NCI-H69 (cell line): ENCODE measurements at regions not wholly inside any gene's neighbourhood (a gene's known extent, or its start where the extent isn't known, plus 50 kb on each side); places are given as distances from the start of the nearest gene placed in this dataset.

Experiments used
- DNase-seq: peaks from one replicate; lab custom pipeline; 2025; lab: John Stamatoyannopoulos, UW

- DNase-seq = no peak
Measured at GRCh38 chr18:61159246-61159645, 174.0 kb upstream of the CDH20 start.

- DNase-seq = no peak
Measured at GRCh38 chr18:61164321-61164720, 168.9 kb upstream of the CDH20 start.

- no peak for DNase-seq
Measured at GRCh38 chr18:61167902-61168301, 165.3 kb upstream of the CDH20 start.

DNA sequence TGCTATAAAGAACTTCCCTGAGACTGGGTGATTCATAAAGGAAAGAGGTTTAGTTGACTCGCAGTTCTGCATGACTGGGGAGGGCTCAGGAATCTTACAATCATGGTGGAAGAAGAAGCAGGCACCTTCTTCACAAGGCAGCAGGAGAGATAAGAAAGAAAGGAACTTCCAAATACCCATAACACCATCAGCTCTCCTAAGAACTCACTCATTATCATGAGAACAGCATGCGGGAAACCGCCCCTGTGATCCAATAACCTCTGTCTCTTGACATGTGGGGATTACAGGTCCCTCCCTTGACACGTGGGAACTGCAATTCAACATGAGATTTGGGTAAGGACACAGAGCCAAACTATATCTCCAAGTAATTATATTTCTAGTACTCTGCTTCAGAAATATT, 163.8 kb upstream of the CDH20 start:
- DNase-seq = no peak

- DNase-seq = no peak
Measured at GRCh38 chr18:61172624-61173023, 160.6 kb upstream of the CDH20 start.

DNA sequence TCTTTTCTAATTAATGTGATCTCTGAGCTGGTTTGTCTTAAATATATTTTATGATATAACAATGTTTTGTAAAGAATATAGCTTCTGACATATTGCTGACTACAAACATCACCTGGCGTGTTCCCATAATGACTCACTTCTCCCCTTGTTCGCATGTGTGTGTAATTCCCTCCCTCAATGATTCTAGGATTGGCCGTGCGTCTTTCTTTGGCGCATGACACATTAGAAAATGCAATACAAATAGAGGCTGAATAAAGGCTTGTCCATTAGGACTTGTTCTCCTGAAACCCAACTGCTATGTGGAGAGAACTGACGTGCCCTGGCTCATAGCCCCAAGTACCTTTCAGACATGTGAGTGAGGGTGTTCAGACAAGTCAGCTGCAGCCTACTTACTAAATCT, 159.7 kb upstream of the CDH20 start:
- DNase-seq = no peak

DNA sequence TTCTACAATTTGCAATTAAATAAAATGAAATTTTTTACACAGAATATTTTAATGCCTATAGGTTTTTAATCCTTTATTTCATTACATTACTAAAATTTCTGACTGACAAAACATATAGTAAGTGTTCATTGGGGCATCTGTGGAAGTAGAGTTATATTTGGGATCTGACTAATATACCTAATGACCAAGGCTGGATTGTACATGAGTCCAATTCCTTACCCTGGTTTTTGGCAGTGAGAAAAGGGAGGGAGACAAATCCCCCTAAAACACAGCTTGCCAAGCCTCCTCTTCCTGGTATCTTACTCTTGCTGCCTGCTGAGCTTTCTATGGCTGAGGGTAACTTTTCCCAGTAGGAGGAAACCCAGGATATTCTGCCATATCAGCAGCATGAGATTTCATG, 149.4 kb upstream of the CDH20 start:
- peak; percentile 24 for DNase-seq

GRCh38 chr18:61187971-61188370, 145.3 kb upstream of the CDH20 start:
- DNase-seq = no peak

DNA sequence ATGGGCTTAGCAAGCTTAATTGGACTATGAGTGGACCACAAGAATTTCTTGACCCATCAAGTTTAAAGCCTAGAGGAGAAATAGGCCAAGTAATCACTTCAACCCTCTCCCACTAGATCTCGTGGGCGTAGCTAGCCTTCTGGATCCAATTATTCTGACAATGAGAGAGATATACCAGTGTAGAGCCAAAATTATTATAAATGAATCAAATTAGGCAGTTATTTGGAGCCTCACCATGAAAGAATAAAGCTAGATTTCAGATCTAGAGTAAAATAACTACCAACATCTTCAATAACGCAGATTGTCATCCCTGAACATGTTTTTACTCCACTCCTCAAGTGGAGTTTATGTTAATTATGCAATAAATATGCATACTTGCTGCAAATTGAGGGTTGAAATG, 143.9 kb upstream of the CDH20 start:
- DNase-seq = no peak

DNA sequence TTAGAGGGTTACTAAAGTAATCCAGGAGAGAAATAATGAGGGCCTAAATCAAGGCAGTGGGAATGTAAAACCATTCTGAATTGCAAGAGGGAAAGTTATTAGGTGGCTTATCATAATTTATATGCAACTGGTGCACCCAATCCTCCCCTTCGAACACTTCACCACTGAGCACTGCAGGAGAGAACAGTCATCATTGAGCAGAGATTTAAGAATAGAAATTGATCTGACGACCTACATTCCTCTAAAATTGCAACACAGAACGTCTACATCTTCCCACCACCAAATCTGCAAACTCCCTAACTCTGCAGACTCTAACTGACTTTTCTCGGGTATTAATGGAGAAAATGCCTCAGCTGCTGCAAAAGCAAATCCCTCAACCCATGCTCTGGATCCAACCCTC, 138.5 kb upstream of the CDH20 start:
- DNase-seq = no peak

DNA sequence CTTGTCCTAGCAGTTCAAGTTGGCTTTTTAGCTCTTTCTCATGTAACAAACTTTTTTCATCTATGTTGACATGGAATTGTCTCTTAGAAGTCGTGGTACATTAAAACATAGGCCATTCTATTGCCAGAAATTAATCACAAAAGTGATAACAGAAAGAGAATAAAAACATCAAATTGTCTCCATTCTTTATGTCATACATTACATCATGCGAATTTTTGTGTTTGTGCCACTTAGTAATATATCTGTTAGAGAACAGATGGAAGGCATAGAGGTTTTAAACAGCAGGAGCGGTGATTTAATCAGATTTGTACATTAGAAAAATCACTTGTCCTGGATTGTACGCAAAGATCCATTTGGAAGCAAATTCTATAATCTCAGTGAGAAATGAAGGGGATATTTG, 136.5 kb upstream of the CDH20 start:
- DNase-seq = no peak

DNA sequence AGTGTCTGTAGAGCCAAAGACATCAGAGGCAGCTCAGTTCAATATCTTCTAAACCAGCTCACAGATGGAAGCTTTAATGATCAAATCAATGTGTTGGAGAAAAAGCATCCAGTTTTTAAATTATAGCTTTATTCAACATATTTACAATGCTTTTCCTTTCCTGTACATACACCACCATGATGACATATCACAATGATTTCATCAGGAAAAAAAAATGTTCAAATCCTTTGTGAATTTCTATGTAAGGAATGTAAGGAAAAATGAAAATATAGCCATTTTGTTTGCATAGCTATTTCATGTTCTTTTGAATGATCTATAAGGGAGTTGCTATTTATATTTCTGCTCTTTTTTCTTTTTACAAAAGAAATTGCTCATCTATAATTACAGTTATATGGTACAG, 134.7 kb upstream of the CDH20 start:
- peak; percentile 55 for DNase-seq

DNA sequence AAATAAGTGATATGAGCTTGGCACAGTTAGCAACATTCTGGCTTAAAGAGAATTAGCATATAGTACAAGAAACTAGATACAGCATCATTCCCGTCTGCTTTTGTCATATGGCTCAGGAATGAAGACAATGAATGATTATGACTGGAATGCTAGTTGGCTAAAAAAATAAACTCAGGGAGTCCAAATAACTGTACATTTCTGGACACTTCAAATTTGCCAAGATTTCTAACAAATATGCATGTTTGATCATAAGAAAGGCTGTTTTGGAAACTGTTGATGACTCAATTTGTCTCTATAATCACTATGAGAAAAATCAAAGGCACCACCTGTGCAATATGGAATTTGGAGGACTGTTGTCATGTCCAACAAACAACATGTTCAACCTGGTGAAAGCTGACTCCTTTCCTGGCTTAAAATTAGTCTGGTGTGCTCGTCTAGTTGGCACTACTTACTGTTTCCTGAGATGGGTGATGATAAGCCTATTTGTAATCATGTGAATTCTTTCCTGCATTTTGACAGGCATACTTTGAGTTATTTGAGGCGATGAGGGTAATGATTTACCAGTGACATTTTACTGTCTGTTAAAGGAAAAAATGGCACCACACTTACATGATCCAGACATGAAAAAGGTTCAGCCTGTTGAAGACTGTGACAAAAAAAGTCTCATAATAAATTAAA, 133.9 kb upstream of the CDH20 start:
- DNase-seq = peak; percentile 68

DNA sequence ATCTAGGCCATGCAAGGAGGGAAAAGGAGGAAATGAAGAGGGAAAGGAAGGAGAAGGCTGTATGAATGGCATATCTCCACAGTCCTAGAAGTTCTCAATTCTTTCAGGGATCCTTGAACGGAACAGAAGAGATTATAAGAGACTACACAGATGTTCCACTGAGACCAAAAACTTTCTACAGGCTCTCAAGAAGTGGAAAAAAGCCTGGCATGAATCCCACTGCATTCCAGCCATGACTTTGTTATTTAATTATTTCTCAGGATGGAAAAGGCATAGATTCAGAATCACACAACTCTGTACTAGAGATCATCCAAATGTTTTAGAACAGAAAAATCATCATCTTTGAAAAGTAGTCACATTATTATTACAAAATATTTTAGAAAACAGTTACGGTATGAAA, 131.7 kb upstream of the CDH20 start:
- DNase-seq = no peak

DNA sequence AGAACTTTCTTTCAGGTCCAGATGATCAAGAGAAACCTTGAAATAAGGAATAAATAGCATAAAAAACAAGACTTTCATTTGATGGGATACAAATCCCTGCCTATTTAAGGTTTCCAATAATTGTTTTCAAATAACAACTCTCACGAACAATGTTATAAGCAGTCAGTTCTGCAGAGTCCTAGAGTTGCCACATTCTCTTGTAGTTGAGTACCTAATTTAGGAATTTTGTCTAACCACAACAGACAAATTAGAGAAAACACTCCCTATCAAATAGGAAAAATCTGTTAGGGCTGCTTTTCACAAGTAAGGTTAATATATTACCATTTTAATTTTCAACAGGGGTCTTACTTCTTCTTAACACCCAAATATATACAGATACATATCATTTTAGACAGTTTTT, 130.1 kb upstream of the CDH20 start:
- no peak for DNase-seq

DNA sequence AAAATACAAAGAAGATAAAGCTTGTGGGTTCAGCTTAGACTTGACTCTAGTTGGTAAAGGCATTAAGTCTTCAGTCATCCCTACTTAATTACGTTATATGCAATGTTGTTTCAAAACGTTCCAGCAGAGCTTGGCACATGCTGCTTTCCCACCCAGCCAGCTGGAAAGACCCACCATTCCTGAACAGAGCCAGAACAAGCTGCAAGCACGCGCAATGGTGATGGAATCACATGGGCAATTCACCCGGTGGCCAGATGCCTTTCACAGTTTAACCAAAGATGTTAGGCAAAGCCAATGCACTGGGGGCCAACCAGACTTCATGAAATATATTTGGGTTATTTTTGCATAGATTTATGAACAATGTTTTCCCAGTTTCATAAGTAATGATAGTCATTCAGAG, 123.4 kb upstream of the CDH20 start:
- DNase-seq = no peak

GRCh38 chr18:61216051-61216450, 117.2 kb upstream of the CDH20 start:
- DNase-seq = no peak

DNA sequence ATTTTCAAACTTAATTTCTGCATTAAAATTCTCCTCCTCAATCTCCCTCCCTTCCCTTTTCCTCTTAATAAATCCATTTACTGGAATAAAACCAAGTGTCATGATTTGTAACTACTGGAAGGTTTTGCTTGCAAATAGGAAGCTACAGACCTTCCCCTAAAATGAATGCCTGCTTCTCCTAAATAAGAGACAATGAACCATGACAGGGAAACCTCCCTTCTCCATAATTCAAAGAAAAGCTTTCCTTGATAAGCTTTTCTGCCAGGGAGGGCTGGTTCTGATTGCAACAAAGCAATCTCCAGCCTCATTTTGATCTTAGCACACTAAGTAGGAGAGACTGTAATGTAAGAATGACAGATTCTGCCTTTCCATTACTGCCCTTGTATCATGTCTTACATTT, 111.0 kb upstream of the CDH20 start:
- peak; percentile 25 for DNase-seq

- no peak for DNase-seq
Measured at GRCh38 chr18:61225336-61225735, 107.9 kb upstream of the CDH20 start.

- peak; percentile 96 for DNase-seq
Measured at GRCh38 chr18:61236356-61237057, 96.7 kb upstream of the CDH20 start.

DNA sequence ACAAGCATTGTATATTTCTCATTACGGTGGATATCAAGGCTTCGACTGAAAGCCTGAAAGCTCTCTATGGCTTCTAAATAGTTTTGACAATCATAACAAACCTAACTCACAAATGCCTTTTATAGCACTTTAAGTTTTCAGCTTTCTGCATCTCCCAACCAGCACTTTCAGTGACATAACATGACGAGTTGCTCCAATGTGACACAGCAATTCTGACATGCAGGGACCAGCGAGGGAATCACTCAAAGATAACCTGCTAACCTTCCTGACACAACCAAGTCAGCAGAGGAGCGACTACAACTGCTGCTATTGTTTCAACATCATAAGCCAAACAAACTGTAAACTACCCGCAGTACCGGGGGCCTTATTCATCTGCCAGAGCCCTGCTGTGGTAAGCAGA, 95.7 kb upstream of the CDH20 start:
- DNase-seq = peak; percentile 54

DNA sequence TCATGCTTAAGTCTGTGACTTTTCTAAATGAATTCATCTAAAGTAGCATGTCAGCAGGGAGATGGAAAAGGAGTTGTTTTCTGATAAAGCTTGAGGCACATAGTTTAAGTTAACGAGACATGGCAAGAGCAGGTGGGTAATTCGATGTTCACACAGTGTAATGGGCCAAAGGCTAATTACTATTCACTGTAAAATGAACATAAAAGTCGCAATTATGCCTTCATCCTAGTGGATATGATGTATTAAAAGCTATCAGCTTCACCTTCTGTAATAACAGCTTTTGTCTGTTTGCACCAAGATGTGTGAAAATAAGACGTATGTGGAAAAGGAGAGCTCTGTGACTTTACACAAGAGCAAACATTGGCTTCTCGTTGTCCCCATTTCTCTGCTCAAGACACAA, 94.2 kb upstream of the CDH20 start:
- peak; percentile 100 for DNase-seq

- no peak for DNase-seq
Measured at GRCh38 chr18:61241260-61241853, 91.9 kb upstream of the CDH20 start.

DNA sequence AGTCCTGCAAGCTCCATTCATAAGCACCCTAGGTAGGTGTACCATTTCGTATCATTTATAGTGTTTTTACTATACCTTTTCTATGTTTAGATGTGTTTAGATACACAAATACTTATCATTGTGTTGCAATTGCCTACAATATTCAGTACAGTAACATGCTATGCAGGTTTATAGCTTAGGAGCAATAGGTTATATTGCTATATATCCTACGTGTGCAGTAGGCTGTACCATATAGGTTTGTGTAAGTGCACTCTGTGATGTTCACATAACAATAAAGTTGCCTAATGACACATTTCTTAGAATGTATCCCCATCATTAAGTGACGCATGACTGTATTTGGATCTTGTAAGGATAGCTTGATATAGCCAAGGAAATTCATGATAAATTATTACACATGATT, 88.6 kb upstream of the CDH20 start:
- peak; percentile 60 for DNase-seq
